ENCODE measurements at regions not wholly inside any gene's neighbourhood (a gene's known extent, or its start where the extent isn't known, plus 50 kb on each side); places are given as distances from the start of the nearest gene placed in this dataset.

GRCh38 chr2:40544072-40544471 is 92.2 kb upstream of the SLC8A1 start:
- TF ChIP-seq CTCF (IDR thresholded peaks at IDR 0.05; ENCODE audit: low read depth, low read length, missing input control) (no peak), EGR1 (IDR thresholded peaks at IDR 0.05; ENCODE audit: low read depth in 2 of 2) (no peak), RXRA (IDR thresholded peaks at IDR 0.05) (no peak), RAD21 (IDR thresholded peaks at IDR 0.05) (no peak), SP1 (IDR thresholded peaks at IDR 0.05) (no peak), JUND (IDR thresholded peaks at IDR 0.05) (no peak), MAX (IDR thresholded peaks at IDR 0.05) (no peak), ZBTB33 (IDR thresholded peaks at IDR 0.05) (no peak), REST (IDR thresholded peaks at IDR 0.05) (no peak), TAF1 (conservative IDR thresholded peaks at IDR 0.05) (no peak), YY1 (IDR thresholded peaks at IDR 0.05) (no peak), NR2F2 (IDR thresholded peaks at IDR 0.05) (no peak), FOXA1 (IDR thresholded peaks at IDR 0.05) (no peak), GABPA (IDR thresholded peaks at IDR 0.05 in 1 of 2, conservative IDR thresholded peaks at IDR 0.05 in 1 of 2) (no peak)
